ENCODE measurements at regions not wholly inside any gene's neighbourhood (a gene's known extent, or its start where the extent isn't known, plus 50 kb on each side); places are given as distances from the start of the nearest gene placed in this dataset.

DNA sequence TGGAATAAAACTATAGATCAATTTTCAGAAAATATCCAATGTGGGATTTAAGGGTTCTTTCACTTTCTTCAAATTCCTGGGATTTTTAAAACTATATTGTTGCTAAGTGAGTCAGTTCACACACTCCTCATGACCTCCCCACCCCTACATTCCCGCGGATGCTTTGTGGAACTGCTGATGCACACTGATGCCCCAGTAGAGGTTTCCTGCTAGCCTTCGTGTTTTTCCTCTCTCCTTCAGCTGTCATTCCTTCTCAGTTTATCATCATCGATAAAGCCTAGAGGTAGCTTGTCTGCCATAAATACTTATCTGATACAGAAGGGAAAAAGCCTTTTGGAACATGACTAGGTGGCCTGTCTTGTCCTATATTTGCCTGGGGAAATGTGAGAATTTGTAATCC is 67.4 kb upstream of the GALNT5 start:
- DNase-seq, result no peak
- intact Hi-C loops (cut with DNase I; ENCODE audit: low total_unique reads), result no loop called here
- Histone ChIP-seq H3K4me3 (no peak overlapping the region), H3K27me3 (no peaks in the 10 kb centered on the region), H3K36me3 (no peaks in the 10 kb centered on the region), H3K9me3 (no peaks in the 10 kb centered on the region), H3K27ac (no peak overlapping the region), H3K4me1 (no peaks in the 10 kb centered on the region)
- TF ChIP-seq, protein P1, sequence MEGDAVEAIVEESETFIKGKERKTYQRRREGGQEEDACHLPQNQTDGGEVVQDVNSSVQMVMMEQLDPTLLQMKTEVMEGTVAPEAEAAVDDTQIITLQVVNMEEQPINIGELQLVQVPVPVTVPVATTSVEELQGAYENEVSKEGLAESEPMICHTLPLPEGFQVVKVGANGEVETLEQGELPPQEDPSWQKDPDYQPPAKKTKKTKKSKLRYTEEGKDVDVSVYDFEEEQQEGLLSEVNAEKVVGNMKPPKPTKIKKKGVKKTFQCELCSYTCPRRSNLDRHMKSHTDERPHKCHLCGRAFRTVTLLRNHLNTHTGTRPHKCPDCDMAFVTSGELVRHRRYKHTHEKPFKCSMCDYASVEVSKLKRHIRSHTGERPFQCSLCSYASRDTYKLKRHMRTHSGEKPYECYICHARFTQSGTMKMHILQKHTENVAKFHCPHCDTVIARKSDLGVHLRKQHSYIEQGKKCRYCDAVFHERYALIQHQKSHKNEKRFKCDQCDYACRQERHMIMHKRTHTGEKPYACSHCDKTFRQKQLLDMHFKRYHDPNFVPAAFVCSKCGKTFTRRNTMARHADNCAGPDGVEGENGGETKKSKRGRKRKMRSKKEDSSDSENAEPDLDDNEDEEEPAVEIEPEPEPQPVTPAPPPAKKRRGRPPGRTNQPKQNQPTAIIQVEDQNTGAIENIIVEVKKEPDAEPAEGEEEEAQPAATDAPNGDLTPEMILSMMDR (IDR thresholded peaks at IDR 0.05), result no peak
- no peak for TF ChIP-seq POLR2A (IDR thresholded peaks at IDR 0.05)

DNA sequence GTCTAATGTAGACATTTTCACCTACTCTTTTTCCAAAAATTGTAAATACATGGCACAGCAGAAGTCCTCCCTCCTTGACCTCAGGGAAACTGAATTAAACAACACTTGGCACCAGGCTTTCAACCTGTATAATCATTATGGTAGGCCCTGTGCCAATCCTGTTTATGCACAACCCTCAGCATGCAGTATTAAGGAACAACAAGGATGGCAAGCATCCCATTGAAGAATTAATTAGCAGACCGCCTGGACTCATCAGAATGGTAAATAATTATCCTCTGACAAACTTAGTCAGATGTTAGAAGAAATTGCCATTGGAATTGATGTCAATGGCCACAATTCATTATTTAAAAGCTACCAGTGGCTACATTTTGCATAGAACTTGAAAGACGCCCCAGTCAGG is 66.3 kb upstream of the GALNT5 start:
- Histone ChIP-seq H3K27ac (no peak overlapping the region), H3K36me3 (no peaks in the 10 kb centered on the region), H3K4me3 (no peak overlapping the region), H3K4me1 (no peaks in the 10 kb centered on the region), H3K9me3 (no peaks in the 10 kb centered on the region), H3K27me3 (no peaks in the 10 kb centered on the region)
- TF ChIP-seq, protein P1 (IDR thresholded peaks at IDR 0.05), result no peak
- TF ChIP-seq POLR2A (IDR thresholded peaks at IDR 0.05), result no peak
- no peak for DNase-seq
- intact Hi-C loops (cut with DNase I; ENCODE audit: low total_unique reads), result no loop called here

DNA sequence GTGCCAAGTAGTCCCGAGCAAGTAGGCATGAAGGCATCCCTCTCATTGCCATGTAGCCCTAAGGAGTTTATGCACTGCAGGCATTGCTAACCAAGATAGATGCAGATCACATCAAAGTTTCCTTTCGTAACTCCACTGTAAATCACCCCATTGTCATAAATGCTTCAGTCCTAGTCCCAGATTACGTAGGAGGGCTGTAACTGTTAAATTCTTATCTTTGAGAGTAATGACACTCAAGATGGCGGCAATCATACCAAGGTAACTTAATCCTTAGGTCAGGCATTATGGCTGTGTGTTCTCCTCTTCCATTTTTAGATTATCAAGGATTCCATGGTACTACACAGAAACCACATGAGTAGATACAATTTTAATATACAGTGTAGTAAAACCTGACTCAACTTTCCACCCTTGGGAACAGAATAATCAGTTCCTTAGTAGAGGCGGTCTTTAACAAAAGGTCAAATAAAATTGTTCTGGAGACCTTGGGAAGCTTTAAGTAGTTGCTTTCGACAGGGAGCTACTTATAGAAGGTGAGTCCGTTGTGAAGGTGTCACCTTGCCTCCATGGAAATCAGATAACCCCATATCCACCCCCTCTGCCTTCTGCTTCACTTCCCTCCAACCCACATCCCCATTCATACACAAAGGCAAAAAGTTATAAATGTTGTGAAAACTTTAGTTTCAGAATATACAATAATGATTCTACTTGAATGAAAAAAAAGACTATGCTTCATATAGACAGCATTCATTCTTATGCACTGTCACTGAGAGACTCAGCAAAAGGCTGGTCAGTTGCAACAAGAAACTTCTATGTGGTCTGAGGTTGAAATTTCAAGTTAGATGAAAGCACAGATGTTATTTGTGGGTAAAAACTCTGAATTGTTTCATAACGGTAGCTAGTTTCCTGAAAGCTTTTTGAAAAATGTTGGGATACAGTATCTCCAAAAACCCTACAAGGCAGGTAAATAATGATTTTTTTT is 64.8 kb upstream of the GALNT5 start:
- no peaks in the 10 kb centered on the region for H3K36me3 ChIP-seq
- DNase-seq, result no peak
- H3K27me3 ChIP-seq, result no peaks in the 10 kb centered on the region
- H3K9me3 ChIP-seq, result no peaks in the 10 kb centered on the region
- TF ChIP-seq, protein P1 (IDR thresholded peaks at IDR 0.05), result no peak
- TF ChIP-seq POLR2A (IDR thresholded peaks at IDR 0.05), result no peak
- no peak overlapping the region for H3K4me3 ChIP-seq
- no peak overlapping the region for H3K27ac ChIP-seq
- no peaks in the 10 kb centered on the region for H3K4me1 ChIP-seq
- intact Hi-C loops (cut with DNase I; ENCODE audit: low total_unique reads), result no loop called here

DNA sequence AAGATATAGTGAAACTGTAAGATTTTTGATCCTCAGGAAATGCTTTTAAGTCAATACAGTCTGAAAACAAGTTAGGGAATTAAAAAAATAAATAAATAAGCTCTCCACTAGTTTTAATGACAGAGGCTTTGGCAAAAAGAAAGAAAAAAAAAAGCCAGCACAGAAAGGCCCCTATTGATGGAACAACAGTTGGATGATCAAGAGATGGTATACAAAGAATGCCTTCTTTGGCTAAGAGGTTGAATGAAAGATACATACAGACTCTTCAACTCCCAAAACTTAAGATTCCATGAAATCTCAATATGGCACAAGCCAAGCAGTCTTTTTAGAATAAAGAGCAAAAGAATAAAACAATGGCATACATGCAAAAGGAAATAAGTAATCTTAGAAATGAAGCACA is 64.0 kb upstream of the GALNT5 start:
- Histone ChIP-seq H3K4me3 (no peak overlapping the region), H3K36me3 (no peaks in the 10 kb centered on the region), H3K27ac (no peak overlapping the region), H3K27me3 (no peaks in the 10 kb centered on the region), H3K4me1 (no peaks in the 10 kb centered on the region), H3K9me3 (no peaks in the 10 kb centered on the region)
- intact Hi-C loops (cut with DNase I; ENCODE audit: low total_unique reads), result no loop called here
- no peak for DNase-seq
- TF ChIP-seq, protein P1 (IDR thresholded peaks at IDR 0.05), result no peak
- no peak for TF ChIP-seq POLR2A (IDR thresholded peaks at IDR 0.05)

DNA sequence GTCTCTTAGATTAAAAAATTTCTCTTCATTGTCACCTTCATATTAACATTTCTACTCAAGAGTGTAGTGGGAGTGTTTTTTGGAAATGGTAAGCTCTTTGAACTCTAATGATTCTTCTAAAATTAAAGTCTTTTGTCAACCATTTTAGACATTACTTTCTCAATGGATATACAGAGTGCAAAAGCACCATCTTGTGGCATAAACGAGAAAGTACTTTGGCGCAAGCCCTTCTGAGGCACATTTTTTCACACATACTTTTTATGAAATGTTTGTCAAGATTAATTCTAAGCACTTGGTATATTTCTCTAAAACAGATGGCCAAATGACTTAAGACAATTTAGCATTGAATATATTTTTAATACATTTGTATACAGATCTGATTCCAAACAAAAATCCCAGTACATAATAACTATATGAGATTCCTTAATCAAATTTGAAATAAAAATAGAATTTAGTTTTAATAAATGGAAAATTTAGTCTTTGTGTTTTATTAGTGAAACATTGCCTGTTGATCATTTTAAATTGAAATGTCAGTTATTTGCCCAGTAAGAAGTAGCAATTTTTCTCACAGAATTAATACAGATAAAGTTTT is 63.3 kb upstream of the GALNT5 start:
- no peak for DNase-seq
- Histone ChIP-seq H3K4me1 (no peaks in the 10 kb centered on the region), H3K27ac (no peak overlapping the region), H3K4me3 (no peak overlapping the region), H3K27me3 (no peaks in the 10 kb centered on the region), H3K36me3 (no peaks in the 10 kb centered on the region), H3K9me3 (no peaks in the 10 kb centered on the region)
- TF ChIP-seq, protein P1 (IDR thresholded peaks at IDR 0.05), result peak; percentile 24 to 45 (median 34)
- TF ChIP-seq POLR2A (IDR thresholded peaks at IDR 0.05), result no peak
- intact Hi-C loops (cut with DNase I; ENCODE audit: low total_unique reads), result no loop called here

All from uterus (tissue), 3 donors.